ENCODE measurements at regions not wholly inside any gene's neighbourhood (a gene's known extent, or its start where the extent isn't known, plus 50 kb on each side); places are given as distances from the start of the nearest gene placed in this dataset.

- no peak overlapping the region for H3K4me3 ChIP-seq (ENCODE audit: low read depth, low read length)
- no peak for DNase-seq (ENCODE audit: low read depth)
Measured at GRCh38 chr14:82192387-82192786, 658.7 kb upstream of the SEL1L start.

- DNase-seq (ENCODE audit: low read depth), result no peak
Measured at GRCh38 chr14:82223276-82223675, 689.6 kb upstream of the SEL1L start.

GRCh38 chr14:82224610-82225009 is 691.0 kb upstream of the SEL1L start:
- H3K4me3 ChIP-seq (ENCODE audit: low read depth, low read length), result no peak overlapping the region
- no peak for DNase-seq (ENCODE audit: low read depth)

More at GRCh38 chr14:82223276-82223675, 689.6 kb upstream of the SEL1L start:
- no peak overlapping the region for H3K4me3 ChIP-seq (ENCODE audit: low read depth, low read length)

DNA sequence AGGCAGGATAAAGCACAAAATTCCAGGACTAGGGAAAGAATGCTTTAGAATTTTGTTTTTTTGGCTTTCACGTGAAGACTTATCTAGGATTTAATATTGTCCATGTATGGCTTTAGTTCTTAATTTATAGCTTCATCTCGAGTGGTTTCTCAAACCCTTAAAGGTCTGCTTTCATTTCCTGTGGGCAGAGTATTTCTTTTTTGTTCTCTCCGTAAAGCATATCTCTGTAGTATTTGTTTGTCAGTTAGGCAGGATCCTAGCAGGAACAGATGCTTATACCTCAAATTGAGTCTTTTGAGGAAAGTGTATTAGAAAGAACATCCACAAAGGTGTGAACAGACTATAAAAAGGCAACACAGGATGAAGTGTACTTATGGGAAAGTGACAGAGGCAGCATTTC is 697.1 kb upstream of the SEL1L start:
- DNase-seq (ENCODE audit: low read depth), result no peak
- H3K4me3 ChIP-seq (ENCODE audit: low read depth, low read length), result no peak overlapping the region

DNA sequence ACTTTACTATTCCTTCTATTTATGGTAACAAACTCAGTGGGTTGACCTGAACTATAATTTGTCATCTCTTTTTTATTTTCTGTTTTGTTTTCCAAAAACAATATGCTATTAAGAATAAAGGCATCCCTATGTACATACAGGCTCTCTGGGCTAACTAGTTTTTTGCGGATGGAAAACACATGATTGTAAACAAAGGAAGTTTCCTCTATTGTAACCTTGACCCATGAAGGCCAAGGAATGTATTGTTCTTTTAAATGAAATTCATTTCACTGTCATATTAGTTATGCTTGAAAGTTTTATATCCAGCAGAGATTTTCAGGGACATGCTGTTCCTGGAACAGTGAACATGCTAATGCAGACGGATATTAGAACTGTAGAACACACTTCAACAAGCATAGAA is 705.0 kb upstream of the SEL1L start:
- no peak overlapping the region for H3K4me3 ChIP-seq (ENCODE audit: low read depth, low read length)
- DNase-seq (ENCODE audit: low read depth), result no peak

DNA sequence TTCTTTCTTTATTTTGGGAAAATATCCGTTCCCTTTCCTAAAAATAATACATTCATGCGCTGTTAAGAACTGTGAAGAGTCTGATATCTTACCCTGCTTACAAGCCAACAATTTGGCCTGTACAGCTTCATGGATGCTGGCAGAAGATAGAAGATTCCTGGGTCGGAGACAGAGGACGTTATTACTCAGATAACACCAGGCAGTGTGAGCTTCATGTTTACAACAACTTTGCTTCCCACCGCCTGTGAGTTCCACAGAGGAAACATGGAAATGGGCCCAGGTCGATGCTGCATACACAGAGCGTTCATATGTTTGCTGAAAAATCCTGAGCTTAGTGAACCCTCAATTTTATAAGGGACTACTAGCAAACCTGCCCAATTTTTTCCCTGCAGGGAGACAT is 705.6 kb upstream of the SEL1L start:
- DNase-seq (ENCODE audit: low read depth), result no peak
- H3K4me3 ChIP-seq (ENCODE audit: low read depth, low read length), result no peak overlapping the region

- no peak overlapping the region for H3K4me3 ChIP-seq (ENCODE audit: low read depth, low read length)
- no peak for DNase-seq (ENCODE audit: low read depth)
Measured at GRCh38 chr14:82244791-82245190, 711.1 kb upstream of the SEL1L start.

GRCh38 chr14:82251494-82251893 is 717.8 kb upstream of the SEL1L start:
- DNase-seq (ENCODE audit: low read depth), result no peak
- H3K4me3 ChIP-seq (ENCODE audit: low read depth, low read length), result no peak overlapping the region

DNA sequence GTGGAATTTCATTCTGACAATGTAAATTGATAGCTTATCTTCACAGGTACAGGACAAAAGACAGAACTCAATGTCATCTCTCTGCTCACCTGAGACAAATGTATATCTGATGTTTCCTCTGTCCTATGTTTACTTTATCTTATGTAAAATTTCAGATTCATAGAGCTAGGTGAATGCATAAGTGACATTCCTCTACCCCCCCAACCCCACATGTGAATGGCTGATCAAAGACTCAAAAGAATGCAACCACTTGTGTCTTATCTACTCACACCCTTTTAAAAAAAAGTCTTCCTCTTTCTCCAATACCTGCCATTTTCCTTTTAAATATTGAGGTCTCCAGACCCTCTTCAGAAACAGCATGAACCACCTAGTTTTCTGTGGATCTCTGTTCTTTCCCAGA is 736.6 kb upstream of the SEL1L start:
- DNase-seq (ENCODE audit: low read depth), result no peak
- H3K4me3 ChIP-seq (ENCODE audit: low read depth, low read length), result no peak overlapping the region

- DNase-seq (ENCODE audit: low read depth), result no peak
- H3K4me3 ChIP-seq (ENCODE audit: low read depth, low read length), result no peak overlapping the region
Measured at GRCh38 chr14:82298811-82299210, 765.2 kb upstream of the SEL1L start.

- no peak overlapping the region for H3K4me3 ChIP-seq (ENCODE audit: low read depth, low read length)
- no peak for DNase-seq (ENCODE audit: low read depth)
Measured at GRCh38 chr14:82309199-82309598, 775.5 kb upstream of the SEL1L start.

GRCh38 chr14:82313889-82314288 is 780.2 kb upstream of the SEL1L start:
- H3K4me3 ChIP-seq (ENCODE audit: low read depth, low read length), result no peak overlapping the region
- no peak for DNase-seq (ENCODE audit: low read depth)

- DNase-seq (ENCODE audit: low read depth), result no peak
- H3K4me3 ChIP-seq (ENCODE audit: low read depth, low read length), result no peak overlapping the region
Measured at GRCh38 chr14:82328442-82328841, 794.8 kb upstream of the SEL1L start.

DNA sequence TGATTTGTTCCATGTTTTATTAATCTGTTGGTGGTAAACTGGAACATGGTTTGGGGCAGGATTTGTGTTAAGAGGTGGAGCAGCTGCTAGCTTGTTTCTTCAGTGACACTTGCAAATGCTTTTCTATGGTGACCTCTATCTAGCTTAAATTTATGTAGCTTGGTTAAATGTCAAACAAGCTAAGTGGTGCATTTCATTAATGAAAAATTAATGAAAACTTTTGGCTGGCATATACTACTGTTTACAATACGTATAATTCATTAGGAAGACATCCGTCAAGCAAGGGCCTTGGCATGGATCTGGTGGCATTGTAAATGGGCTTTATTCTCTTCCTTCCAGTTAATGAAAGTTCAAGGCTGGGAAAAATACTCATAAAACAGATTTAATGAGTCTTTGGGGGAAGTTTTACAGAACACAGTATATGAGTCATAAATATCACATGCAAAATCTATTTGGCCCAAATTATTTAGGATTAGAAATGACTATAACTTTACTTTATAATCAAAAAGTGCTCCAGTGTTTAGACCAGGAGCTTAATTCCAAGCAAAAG is 807.7 kb upstream of the SEL1L start:
- DNase-seq (ENCODE audit: low read depth), result no peak
- H3K4me3 ChIP-seq (ENCODE audit: low read depth, low read length), result no peak overlapping the region

DNA sequence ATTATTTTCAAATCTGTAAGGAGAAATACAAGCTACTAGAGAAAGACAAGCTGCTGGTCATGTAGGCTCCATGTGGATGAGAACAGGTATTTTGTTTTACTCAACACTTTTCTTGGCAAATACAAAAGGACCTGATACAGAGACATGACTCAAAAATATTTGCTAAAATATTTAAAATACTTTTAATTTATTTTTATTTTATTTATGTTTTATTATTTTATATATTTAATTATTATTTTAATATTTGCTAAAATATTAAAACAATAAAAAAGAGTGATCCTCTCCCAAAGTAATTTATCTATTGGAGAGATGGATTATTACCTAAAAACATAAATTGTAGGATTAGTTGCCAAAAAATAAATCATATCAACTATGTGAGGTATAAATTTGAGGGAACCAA is 808.9 kb upstream of the SEL1L start:
- H3K4me3 ChIP-seq (ENCODE audit: low read depth, low read length), result no peak overlapping the region
- DNase-seq (ENCODE audit: low read depth), result no peak

DNA sequence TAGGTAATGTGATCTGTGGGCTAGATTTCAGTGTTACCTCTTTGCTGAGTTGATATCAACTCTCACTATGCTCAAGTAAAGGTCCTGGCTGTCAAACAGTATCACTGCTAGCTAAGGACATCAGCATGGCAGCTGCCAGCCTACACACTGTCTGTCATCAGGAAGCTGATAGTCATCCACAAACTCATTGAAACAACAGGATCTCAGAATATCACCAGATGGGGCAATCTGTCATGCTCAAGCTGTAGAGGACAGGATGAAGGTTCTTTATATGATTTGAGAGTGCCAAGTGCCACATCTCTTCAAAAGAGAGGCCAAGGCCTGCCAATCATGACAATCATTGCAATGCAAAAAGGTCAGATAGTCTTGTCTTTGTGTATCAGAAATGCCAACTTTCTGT is 811.5 kb upstream of the SEL1L start:
- DNase-seq (ENCODE audit: low read depth), result no peak

GRCh38 chr14:82354126-82354525 is 820.5 kb upstream of the SEL1L start:
- DNase-seq (ENCODE audit: low read depth), result no peak
- no peak overlapping the region for H3K4me3 ChIP-seq (ENCODE audit: low read depth, low read length)

More for the DNA sequence above, 811.5 kb upstream of the SEL1L start:
- no peak overlapping the region for H3K4me3 ChIP-seq (ENCODE audit: low read depth, low read length)

- H3K4me3 ChIP-seq (ENCODE audit: low read depth, low read length), result no peak overlapping the region
- no peak for DNase-seq (ENCODE audit: low read depth)
Measured at GRCh38 chr14:82359201-82359600, 825.5 kb upstream of the SEL1L start.

GRCh38 chr14:82362452-82362851 is 828.8 kb upstream of the SEL1L start:
- no peak for DNase-seq (ENCODE audit: low read depth)
- no peak overlapping the region for H3K4me3 ChIP-seq (ENCODE audit: low read depth, low read length)

GRCh38 chr14:82365471-82365870 is 831.8 kb upstream of the SEL1L start:
- no peak for DNase-seq (ENCODE audit: low read depth)
- H3K4me3 ChIP-seq (ENCODE audit: low read depth, low read length), result no peak overlapping the region

DNA sequence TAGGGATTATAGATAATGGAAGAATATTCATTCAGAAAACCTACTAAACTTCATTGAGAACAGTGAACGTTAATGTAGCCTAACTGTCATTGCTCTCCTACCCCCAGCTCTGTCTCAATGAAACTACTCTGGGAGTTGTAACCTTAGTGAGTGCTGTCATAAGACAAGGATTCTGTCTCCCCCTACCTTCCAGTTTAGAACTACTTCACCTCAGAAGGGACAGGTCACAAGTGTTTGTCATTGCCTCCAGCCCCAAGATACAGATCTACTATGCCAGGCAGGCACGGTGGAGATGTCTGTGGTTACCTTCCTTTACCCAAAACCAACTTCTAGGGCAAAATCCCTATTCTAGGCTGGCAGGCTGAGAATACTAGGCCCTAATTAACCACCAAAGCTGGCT is 833.1 kb upstream of the SEL1L start:
- DNase-seq (ENCODE audit: low read depth), result no peak
- H3K4me3 ChIP-seq (ENCODE audit: low read depth, low read length), result no peak overlapping the region

DNA sequence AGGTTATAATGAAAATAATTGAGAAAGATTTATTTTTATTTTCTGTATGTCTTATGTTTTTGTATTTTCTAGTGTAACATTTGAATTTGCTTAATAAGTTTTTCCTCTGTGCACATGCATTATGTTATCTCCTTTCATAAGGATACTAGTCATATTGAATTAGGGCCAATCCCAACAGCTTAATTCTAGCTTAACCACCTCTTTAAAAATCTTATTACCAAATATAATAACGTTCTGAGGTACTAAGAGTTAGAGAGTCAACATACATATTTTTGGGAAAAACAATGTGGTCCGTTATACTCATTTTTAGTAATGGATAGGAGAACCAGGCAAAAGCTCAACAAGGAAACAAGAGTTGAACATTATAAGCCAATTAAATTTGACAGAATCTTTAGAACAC is 845.6 kb upstream of the SEL1L start:
- no peak overlapping the region for H3K4me3 ChIP-seq (ENCODE audit: low read depth, low read length)
- no peak for DNase-seq (ENCODE audit: low read depth)

Measured in skeletal muscle cell (primary cell).